ENCODE measurements at regions not wholly inside any gene's neighbourhood (a gene's known extent, or its start where the extent isn't known, plus 50 kb on each side); places are given as distances from the start of the nearest gene placed in this dataset.

- no peak for TF ChIP-seq BHLHE40 (IDR thresholded peaks at IDR 0.05; ENCODE audit: borderline replicate concordance)
- no peak for TF ChIP-seq FOXM1 (IDR thresholded peaks at IDR 0.05; ENCODE audit: borderline replicate concordance)
- no peak for TF ChIP-seq FOXA1 (IDR thresholded peaks at IDR 0.05)
- no peak for TF ChIP-seq NFRKB (IDR thresholded peaks at IDR 0.05)
- no peak for TF ChIP-seq SP1 (IDR thresholded peaks at IDR 0.05)
- no peak for TF ChIP-seq ELF4 (IDR thresholded peaks at IDR 0.05)
- TF ChIP-seq SUZ12 (IDR thresholded peaks at IDR 0.05), result no peak
- no peak for TF ChIP-seq TARDBP (IDR thresholded peaks at IDR 0.05)
- no peak for TF ChIP-seq ZNF384 (IDR thresholded peaks at IDR 0.05)
These were observed 855.3 kb upstream of the FLRT2 start for GRCh38 chr14:84674636-84675035.
